Hepatocyte (in vitro differentiated cells): ENCODE measurements at regions not wholly inside any gene's neighbourhood (a gene's known extent, or its start where the extent isn't known, plus 50 kb on each side); places are given as distances from the start of the nearest gene placed in this dataset.

Experiments
- EZH2 ChIP-seq: fragments of 200-600 bp; sonication (generic); IDR thresholded peaks from 2 replicates; pipeline ENCODE4 v1.6.1; 2016; ENCODE audit warnings: antibody characterized with exemption, mild to moderate bottlenecking, borderline replicate concordance
- EZH2phosphoT487 ChIP-seq: fragments of 200-600 bp; sonication (generic); IDR thresholded peaks from one replicate; pipeline ENCODE4 v1.6.1; 2018; ENCODE audit warnings: antibody characterized with exemption, mild to moderate bottlenecking, low read depth, moderate library complexity; ENCODE audit not compliant: unreplicated experiment, severe bottlenecking
- TF ChIP-seq, protein P1 (sequence below): fragments of 200-600 bp; sonication (generic); IDR thresholded peaks from 2 replicates; pipeline ENCODE4 v1.5.1; 2016; ENCODE audit warnings: antibody characterized with exemption, mild to moderate bottlenecking; ENCODE audit not compliant: poor library complexity

DNA sequence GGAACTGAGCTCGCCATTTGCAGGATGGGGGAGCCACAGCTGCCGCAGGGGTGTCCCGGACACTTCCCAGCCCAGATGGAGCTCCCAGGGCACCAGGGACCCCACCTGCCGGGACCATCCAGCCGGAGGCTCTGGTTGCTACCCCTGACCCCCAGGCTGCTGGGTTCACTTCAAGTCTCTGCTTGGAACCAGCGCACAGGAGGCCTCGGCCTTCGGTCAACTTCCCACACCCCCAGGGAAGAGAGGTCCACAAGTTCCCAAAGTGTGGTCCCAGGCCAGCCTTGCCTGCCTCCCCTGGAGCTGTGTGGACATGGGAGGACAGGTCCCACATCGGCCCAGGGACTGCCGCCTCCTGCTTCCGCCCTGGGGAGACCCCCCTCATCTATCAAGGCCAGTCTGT, 117.0 kb downstream of the TEX29 start:
- TF ChIP-seq, protein P1, sequence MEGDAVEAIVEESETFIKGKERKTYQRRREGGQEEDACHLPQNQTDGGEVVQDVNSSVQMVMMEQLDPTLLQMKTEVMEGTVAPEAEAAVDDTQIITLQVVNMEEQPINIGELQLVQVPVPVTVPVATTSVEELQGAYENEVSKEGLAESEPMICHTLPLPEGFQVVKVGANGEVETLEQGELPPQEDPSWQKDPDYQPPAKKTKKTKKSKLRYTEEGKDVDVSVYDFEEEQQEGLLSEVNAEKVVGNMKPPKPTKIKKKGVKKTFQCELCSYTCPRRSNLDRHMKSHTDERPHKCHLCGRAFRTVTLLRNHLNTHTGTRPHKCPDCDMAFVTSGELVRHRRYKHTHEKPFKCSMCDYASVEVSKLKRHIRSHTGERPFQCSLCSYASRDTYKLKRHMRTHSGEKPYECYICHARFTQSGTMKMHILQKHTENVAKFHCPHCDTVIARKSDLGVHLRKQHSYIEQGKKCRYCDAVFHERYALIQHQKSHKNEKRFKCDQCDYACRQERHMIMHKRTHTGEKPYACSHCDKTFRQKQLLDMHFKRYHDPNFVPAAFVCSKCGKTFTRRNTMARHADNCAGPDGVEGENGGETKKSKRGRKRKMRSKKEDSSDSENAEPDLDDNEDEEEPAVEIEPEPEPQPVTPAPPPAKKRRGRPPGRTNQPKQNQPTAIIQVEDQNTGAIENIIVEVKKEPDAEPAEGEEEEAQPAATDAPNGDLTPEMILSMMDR: no peak
- TF ChIP-seq EZH2phosphoT487: no peak
- TF ChIP-seq EZH2: no peak
